ENCODE measurements at regions not wholly inside any gene's neighbourhood (a gene's known extent, or its start where the extent isn't known, plus 50 kb on each side); places are given as distances from the start of the nearest gene placed in this dataset.

DNA sequence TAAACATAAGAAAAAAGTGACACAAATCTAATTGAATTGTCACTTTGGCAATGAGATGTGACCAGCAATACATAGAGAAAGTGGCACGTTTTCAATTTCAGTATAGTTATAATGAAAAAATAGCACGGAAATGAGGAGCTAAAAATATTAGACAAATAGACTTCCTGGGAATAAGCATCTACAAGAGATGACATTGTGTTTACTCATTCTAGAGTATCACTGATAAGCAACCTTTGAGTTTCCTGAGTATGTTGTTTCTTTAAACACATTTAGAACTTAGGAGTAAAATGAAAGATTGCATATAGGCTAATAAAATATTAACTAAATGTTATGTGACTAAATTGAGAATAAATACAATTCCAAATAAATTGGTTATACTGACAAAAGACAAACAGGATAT lies 207.1 kb upstream of the SLITRK6 start:
- Histone ChIP-seq H3K4me3 (no peak overlapping the region), H3K27me3 (ENCODE audit: control insufficient read depth in 3 of 3, insufficient read depth in 3 of 3, low read length in 2 of 3) (no peaks in the 10 kb centered on the region), H3K36me3 (ENCODE audit: control insufficient read depth in 4 of 4, insufficient read depth in 4 of 4, low read length in 4 of 4) (no peaks in the 10 kb centered on the region), H3K27ac (ENCODE audit: low read depth in 1 of 2, low read length in 1 of 2) (no peak overlapping the region), H3K9ac (ENCODE audit: insufficient read depth in 1 of 2, low read length in 2 of 2) (no peak overlapping the region), H3K4me1 (ENCODE audit: control insufficient read depth in 5 of 5, insufficient read depth in 5 of 5, low read length in 5 of 5) (peaks cover 0 to 3% (median 0%) of the 10 kb centered on the region in 5 donors), H3K9me3 (ENCODE audit: control insufficient read depth in 4 of 4, insufficient read depth in 3 of 4, low read length in 3 of 4) (no peaks in the 10 kb centered on the region)
- DNase-seq (no peak), ATAC-seq (ENCODE audit: insufficient read depth, low FRiP score) (no peak)
- 28 to 51% methylated on average over 2 of the region's 2 CpGs for WGBS, 2 donors
- TF ChIP-seq, protein P1, sequence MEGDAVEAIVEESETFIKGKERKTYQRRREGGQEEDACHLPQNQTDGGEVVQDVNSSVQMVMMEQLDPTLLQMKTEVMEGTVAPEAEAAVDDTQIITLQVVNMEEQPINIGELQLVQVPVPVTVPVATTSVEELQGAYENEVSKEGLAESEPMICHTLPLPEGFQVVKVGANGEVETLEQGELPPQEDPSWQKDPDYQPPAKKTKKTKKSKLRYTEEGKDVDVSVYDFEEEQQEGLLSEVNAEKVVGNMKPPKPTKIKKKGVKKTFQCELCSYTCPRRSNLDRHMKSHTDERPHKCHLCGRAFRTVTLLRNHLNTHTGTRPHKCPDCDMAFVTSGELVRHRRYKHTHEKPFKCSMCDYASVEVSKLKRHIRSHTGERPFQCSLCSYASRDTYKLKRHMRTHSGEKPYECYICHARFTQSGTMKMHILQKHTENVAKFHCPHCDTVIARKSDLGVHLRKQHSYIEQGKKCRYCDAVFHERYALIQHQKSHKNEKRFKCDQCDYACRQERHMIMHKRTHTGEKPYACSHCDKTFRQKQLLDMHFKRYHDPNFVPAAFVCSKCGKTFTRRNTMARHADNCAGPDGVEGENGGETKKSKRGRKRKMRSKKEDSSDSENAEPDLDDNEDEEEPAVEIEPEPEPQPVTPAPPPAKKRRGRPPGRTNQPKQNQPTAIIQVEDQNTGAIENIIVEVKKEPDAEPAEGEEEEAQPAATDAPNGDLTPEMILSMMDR (IDR thresholded peaks at IDR 0.05; ENCODE audit: control extremely low read depth, extremely low read depth): no peak

DNA sequence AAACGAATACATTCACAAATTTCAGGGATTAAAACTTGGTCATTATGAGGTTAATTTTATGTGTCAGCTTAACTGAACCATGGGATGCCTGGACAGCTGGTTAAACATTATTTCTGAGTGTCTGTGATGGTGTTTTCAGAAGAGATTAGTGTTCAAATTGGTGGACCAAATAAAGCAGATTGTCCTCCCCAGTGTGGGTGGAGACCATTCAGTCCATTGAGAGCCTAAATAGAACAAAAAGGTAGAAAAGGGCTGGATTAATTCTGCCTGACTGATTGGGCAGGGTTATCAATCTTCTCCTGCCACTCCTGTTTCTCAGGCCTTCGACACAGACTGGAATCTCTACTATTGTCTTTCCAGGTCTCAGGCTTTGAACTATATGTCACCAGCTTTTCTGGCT lies 203.8 kb upstream of the SLITRK6 start:
- peaks cover 0 to 3% (median 0%) of the 10 kb centered on the region in 5 donors for H3K4me1 ChIP-seq (ENCODE audit: control insufficient read depth in 5 of 5, insufficient read depth in 5 of 5, low read length in 5 of 5)
- DNase-seq (no peak), ATAC-seq (ENCODE audit: insufficient read depth, low FRiP score) (no peak)
- no peaks in the 10 kb centered on the region for H3K27me3 ChIP-seq (ENCODE audit: control insufficient read depth in 3 of 3, insufficient read depth in 3 of 3, low read length in 2 of 3)
- H3K9ac ChIP-seq (ENCODE audit: insufficient read depth in 1 of 2, low read length in 2 of 2): no peak overlapping the region
- WGBS, 2 donors: 64 to 70% methylated on average over 2 of the region's 2 CpGs
- no peak overlapping the region for H3K27ac ChIP-seq (ENCODE audit: low read depth in 1 of 2, low read length in 1 of 2)
- H3K36me3 ChIP-seq (ENCODE audit: control insufficient read depth in 4 of 4, insufficient read depth in 4 of 4, low read length in 4 of 4): no peaks in the 10 kb centered on the region
- TF ChIP-seq, protein P1 (IDR thresholded peaks at IDR 0.05; ENCODE audit: control extremely low read depth, extremely low read depth): no peak
- H3K4me3 ChIP-seq: no peak overlapping the region
- no peaks in the 10 kb centered on the region for H3K9me3 ChIP-seq (ENCODE audit: control insufficient read depth in 4 of 4, insufficient read depth in 3 of 4, low read length in 3 of 4)

DNA sequence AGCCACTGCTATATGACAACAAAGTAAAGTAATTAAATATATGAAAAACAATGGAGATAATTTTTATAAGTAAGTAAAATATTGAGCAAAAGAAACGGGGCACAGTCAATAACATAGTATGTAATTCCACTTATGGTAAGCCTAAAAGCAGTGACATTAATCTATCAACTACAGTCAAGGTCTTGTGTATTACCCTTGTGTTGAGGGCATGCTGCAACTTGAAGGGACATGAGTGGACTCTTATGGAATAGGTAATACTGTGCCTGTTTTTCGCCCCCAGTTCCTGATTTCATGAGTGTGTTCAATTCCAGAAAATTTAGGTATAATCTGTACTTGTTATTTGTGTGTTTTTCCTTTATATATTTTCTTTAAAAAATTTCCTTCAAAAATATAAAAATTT lies 201.3 kb upstream of the SLITRK6 start:
- H3K36me3 ChIP-seq (ENCODE audit: control insufficient read depth in 4 of 4, insufficient read depth in 4 of 4, low read length in 4 of 4): no peaks in the 10 kb centered on the region

More for the DNA sequence above, 201.3 kb upstream of the SLITRK6 start:
- ATAC-seq (ENCODE audit: insufficient read depth, low FRiP score): no peak
- H3K27ac ChIP-seq (ENCODE audit: low read depth in 1 of 2, low read length in 1 of 2): no peak overlapping the region
- H3K4me3 ChIP-seq: no peak overlapping the region
- 85 to 91% methylated on average over 2 of the region's 2 CpGs for WGBS, 2 donors
- no peak for DNase-seq
- H3K27me3 ChIP-seq (ENCODE audit: control insufficient read depth in 3 of 3, insufficient read depth in 3 of 3, low read length in 2 of 3): no peaks in the 10 kb centered on the region
- no peaks in the 10 kb centered on the region for H3K9me3 ChIP-seq (ENCODE audit: control insufficient read depth in 4 of 4, insufficient read depth in 3 of 4, low read length in 3 of 4)
- peaks cover 0 to 4% (median 0%) of the 10 kb centered on the region in 5 donors for H3K4me1 ChIP-seq (ENCODE audit: control insufficient read depth in 5 of 5, insufficient read depth in 5 of 5, low read length in 5 of 5)
- TF ChIP-seq, protein P1 (IDR thresholded peaks at IDR 0.05; ENCODE audit: control extremely low read depth, extremely low read depth): no peak
- H3K9ac ChIP-seq (ENCODE audit: insufficient read depth in 1 of 2, low read length in 2 of 2): no peak overlapping the region

Data from lung (tissue), 11 donors.